ENCODE measurements at regions not wholly inside any gene's neighbourhood (a gene's known extent, or its start where the extent isn't known, plus 50 kb on each side); places are given as distances from the start of the nearest gene placed in this dataset.
"Not testable (repeated sequence)": the region's sequence is repeated elsewhere in the genome, so short reads cannot be mapped to it uniquely, and the experiment has no call there.

DNA sequence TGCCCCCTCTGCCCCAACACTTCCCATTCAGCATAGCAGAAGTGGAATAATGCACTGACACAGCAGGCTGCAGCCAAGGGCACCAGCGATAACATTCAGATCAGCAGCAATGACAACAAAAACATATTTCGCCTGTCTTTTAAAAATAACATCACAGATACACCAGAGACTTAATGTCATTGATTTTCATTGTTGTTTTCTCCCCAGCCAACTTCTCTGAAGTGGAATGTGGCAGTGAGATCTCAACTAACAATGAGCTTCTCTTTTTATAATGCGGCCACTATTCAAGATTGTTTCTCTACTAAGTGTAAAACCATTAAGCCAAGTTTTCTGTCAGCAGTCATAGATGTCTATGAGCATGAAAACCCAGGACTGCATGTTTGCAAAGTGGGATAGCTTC lies 158.2 kb upstream of the TMEM229A start:
- DNase-seq, result no peak
- Mint-ChIP-seq H3K27ac (no peak overlapping the region), H3K27me3 (ENCODE audit: low read depth, poor library complexity) (peaks cover 3% of the 10 kb centered on the region), H3K9me3 (no peaks in the 10 kb centered on the region), H3K36me3 (ENCODE audit: low read depth) (no peaks in the 10 kb centered on the region), H3K4me1 (peaks cover 28% of the 10 kb centered on the region), H3K4me3 (no peak overlapping the region)
- TF ChIP-seq, protein P1, sequence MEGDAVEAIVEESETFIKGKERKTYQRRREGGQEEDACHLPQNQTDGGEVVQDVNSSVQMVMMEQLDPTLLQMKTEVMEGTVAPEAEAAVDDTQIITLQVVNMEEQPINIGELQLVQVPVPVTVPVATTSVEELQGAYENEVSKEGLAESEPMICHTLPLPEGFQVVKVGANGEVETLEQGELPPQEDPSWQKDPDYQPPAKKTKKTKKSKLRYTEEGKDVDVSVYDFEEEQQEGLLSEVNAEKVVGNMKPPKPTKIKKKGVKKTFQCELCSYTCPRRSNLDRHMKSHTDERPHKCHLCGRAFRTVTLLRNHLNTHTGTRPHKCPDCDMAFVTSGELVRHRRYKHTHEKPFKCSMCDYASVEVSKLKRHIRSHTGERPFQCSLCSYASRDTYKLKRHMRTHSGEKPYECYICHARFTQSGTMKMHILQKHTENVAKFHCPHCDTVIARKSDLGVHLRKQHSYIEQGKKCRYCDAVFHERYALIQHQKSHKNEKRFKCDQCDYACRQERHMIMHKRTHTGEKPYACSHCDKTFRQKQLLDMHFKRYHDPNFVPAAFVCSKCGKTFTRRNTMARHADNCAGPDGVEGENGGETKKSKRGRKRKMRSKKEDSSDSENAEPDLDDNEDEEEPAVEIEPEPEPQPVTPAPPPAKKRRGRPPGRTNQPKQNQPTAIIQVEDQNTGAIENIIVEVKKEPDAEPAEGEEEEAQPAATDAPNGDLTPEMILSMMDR (IDR thresholded peaks at IDR 0.05), result no peak

DNA sequence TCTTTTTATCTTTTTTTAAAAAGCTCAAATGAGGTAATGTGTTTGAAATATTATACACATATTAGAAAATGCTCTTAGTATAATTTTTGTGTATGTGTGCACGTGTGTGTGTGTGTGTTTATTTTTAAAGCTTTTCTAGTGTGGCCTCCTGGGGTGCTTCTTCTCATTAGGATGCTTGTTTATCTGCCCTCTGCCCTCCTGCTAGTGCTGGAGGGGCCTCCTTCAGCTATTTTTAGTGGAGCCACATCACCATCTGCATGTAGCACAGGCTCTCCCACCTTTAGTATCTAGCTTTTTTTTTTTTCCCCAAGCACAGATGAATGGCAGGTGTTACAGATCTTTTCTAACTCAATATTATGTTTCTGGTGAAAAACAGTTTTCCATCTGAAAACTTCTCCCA lies 155.7 kb upstream of the TMEM229A start:
- Mint-ChIP-seq H3K4me3 (no peak overlapping the region), H3K9me3 (no peaks in the 10 kb centered on the region), H3K4me1 (peaks cover 28% of the 10 kb centered on the region), H3K27me3 (ENCODE audit: low read depth, poor library complexity) (peaks cover 3% of the 10 kb centered on the region), H3K36me3 (ENCODE audit: low read depth) (no peaks in the 10 kb centered on the region), H3K27ac (no peak overlapping the region)
- TF ChIP-seq, protein P1 (IDR thresholded peaks at IDR 0.05), result no peak
- DNase-seq, result no peak

DNA sequence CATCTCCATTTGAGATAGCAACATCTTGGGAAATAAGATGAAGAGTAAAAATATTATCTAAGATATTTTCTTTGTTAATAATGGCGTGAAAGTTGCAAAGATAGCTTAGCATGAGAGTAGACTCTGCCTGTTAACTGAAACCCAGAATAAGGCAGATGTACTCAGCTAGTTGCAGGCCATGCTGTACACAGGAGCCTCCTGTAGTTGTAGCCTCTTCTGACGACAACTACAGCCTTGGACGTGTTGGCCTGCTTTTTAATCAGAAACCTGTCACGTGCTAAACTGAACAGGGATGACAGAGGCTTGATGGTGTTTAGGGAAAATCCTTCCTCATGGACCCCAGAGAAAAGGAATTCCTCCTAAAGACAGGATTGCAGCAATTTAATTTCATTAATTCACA lies 155.1 kb upstream of the TMEM229A start:
- no peak for DNase-seq
- Mint-ChIP-seq H3K4me3 (no peak overlapping the region), H3K4me1 (peaks cover 28% of the 10 kb centered on the region), H3K27me3 (ENCODE audit: low read depth, poor library complexity) (no peaks in the 10 kb centered on the region), H3K36me3 (ENCODE audit: low read depth) (no peaks in the 10 kb centered on the region), H3K9me3 (no peaks in the 10 kb centered on the region), H3K27ac (peak overlapping the region; percentile 71)
- TF ChIP-seq, protein P1 (IDR thresholded peaks at IDR 0.05), result no peak

DNA sequence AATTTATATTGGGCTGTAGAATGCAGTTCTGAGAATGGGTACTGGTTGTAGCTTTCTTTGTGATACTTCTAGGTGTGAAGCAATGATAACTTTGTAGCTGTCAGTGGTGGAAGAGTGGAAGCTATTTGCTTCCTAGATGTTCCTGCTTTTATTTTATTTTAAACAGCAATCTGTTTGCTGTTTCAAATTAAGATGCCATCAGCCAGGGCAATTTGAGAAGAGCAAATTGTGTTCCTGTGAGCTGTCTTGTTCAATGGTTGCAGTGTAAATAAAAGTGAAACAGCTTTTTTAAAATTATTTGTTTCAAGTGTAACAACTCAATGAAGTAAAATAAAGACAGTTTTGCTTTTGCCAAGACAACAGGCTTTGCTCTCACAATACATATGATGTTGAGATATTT lies 150.8 kb upstream of the TMEM229A start:
- H3K36me3 Mint-ChIP-seq (ENCODE audit: low read depth), result no peaks in the 10 kb centered on the region
- H3K9me3 Mint-ChIP-seq, result no peaks in the 10 kb centered on the region
- TF ChIP-seq, protein P1 (IDR thresholded peaks at IDR 0.05), result no peak
- H3K27me3 Mint-ChIP-seq (ENCODE audit: low read depth, poor library complexity), result peaks cover 9% of the 10 kb centered on the region
- peaks cover 15% of the 10 kb centered on the region for H3K4me1 Mint-ChIP-seq
- DNase-seq, result no peak
- no peak overlapping the region for H3K27ac Mint-ChIP-seq
- H3K4me3 Mint-ChIP-seq, result no peak overlapping the region

DNA sequence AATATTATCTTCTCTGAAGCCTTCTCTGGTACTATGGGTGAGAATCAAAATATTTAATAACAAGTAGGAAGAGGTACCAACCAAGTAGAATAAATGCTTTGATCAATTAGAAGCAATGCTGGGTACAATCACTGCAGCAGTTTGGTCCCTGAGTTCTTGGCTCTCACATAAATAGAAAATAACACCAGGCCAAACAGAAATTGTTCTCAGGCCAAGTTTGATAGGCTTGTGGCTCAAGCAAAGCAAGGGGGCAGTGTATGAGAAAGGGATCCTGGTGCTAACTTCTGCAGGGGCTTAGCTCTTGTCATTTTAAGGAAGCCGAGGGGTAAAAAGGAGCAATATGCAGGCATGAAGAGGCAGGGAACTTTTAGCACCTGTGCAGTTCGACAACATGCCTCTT lies 146.8 kb upstream of the TMEM229A start:
- Mint-ChIP-seq H3K36me3 (ENCODE audit: low read depth) (no peaks in the 10 kb centered on the region), H3K9me3 (peaks cover 9% of the 10 kb centered on the region), H3K4me1 (no peaks in the 10 kb centered on the region)

DNA sequence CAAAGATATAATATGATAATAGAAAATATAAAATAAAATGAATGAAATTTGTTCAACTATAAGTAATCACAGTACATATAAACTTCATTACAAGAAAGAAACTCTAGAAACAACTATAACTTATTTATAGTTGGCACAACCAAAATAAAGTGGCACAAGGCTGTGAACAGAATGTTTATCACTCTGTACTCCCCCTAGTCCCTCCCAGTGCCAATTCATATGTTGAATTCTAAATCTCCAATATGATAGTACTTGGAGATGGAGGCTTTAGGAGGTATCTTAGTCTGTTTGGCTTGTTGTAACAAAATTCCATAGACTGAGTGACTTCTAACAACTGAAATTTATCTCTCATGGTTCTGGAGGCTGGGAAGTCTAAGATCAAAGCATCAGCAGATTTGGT lies 145.0 kb upstream of the TMEM229A start:
- DNase-seq, result no peak
- Mint-ChIP-seq H3K4me1 (no peaks in the 10 kb centered on the region), H3K27me3 (ENCODE audit: low read depth, poor library complexity) (peaks cover 9% of the 10 kb centered on the region), H3K27ac (no peak overlapping the region), H3K4me3 (no peak overlapping the region), H3K36me3 (ENCODE audit: low read depth) (no peaks in the 10 kb centered on the region), H3K9me3 (peaks cover 17% of the 10 kb centered on the region)
- TF ChIP-seq, protein P1 (IDR thresholded peaks at IDR 0.05), result no peak

More for the DNA sequence above, 146.8 kb upstream of the TMEM229A start:
- Mint-ChIP-seq H3K4me3 (no peak overlapping the region), H3K27ac (no peak overlapping the region), H3K27me3 (ENCODE audit: low read depth, poor library complexity) (peaks cover 9% of the 10 kb centered on the region)
- TF ChIP-seq, protein P1 (IDR thresholded peaks at IDR 0.05), result no peak
- no peak for DNase-seq

DNA sequence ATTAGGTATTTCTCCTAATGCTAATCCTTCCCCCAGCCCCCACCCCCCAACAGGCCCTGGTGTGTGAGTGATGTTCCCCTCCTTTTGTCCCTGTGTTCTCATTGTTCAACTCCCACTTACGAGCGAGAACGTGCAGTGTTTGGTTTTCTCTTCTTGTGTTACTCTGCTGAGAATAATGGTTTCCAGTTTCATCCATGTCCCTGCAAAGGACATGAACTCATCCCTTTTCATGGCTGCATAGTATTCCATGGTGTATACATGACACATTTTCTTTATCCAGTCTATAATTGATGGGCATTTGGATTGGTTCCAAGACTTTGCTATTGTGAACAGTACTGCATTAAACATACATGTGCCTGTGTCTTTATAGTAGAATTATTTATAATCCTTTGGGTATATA lies 138.9 kb upstream of the TMEM229A start:
- DNase-seq; H3K4me1 Mint-ChIP-seq; H3K36me3 Mint-ChIP-seq (ENCODE audit: low read depth); H3K27ac Mint-ChIP-seq; H3K27me3 Mint-ChIP-seq (ENCODE audit: low read depth, poor library complexity); H3K4me3 Mint-ChIP-seq: not testable (repeated sequence)
- peaks cover 24% of the 10 kb centered on the region for H3K9me3 Mint-ChIP-seq
